Lower leg skin (tissue), 4 donors: ENCODE measurements at regions not wholly inside any gene's neighbourhood (a gene's known extent, or its start where the extent isn't known, plus 50 kb on each side); places are given as distances from the start of the nearest gene placed in this dataset.

Experiments used
- DNase-seq, 2 donors: peaks; one replicate each; pipeline ENCODE4 v3.0.0-alpha.2; 2019; ENCODE audit warnings: low spot score in 2 of 2
- H3K4me3 ChIP-seq: fragments of 200-600 bp; sonication (generic); 2 replicates; pipeline ENCODE4 v1.5.1; 2017; ENCODE audit warnings: mild to moderate bottlenecking, low read depth; ENCODE audit not compliant: poor library complexity, severe bottlenecking
- CTCF ChIP-seq, 3 donors: fragments of 450-650 bp; IDR thresholded peaks; one replicate each; pipeline ENCODE4 v1.5.1; 2016; ENCODE audit warnings: antibody characterized with exemption in 3 of 3, mild to moderate bottlenecking in 3 of 3, moderate library complexity in 2 of 3
- POLR2A ChIP-seq, 2 donors: fragments of 450-650 bp; IDR thresholded peaks; one replicate each; pipeline ENCODE4 v1.6.1; 2016 to 2017; ENCODE audit warnings: antibody characterized with exemption in 2 of 2, mild to moderate bottlenecking in 1 of 2, moderate library complexity in 1 of 2
- WGBS, 2 donors: methylation state at CpG; one replicate each; pipeline ENCODE4 v1.1.5; 2018; 5-methylcytosine and 5-hydroxymethylcytosine counted together
- intact Hi-C: fragments of 100-400 bp; cut with DNase I; formaldehyde crosslinking; loops from one replicate; pipeline ENCODE4 v1.15.0; 2023; ENCODE audit warnings: low total_unique reads

DNA sequence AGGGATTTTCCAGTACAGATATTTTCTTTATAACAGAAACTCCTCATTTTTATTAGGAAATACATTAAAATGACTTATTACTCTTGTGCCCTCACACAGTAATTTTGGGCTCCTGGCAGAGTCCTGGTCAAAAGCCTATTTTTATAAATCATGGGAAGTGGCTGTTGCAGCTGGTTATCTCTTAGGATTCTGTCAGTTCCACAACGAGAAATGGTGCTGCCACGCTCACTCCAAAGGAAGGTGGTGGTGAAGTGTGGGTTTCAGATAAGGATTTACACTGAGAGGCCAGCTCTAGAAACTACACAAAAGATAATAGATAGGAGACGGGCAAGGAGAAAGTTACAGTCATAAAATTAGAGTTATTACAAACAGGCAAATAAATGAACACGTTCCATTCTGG, 159.2 kb upstream of the FAM241A start:
- 42 to 44% methylated on average over 4 of the region's 4 CpGs for WGBS, 2 donors
- no peak for TF ChIP-seq POLR2A (IDR thresholded peaks at IDR 0.05)
- TF ChIP-seq CTCF (IDR thresholded peaks at IDR 0.05) = no peak
- no peak overlapping the region for H3K4me3 ChIP-seq
- no peak for DNase-seq
- intact Hi-C loops = no loop called here

DNA sequence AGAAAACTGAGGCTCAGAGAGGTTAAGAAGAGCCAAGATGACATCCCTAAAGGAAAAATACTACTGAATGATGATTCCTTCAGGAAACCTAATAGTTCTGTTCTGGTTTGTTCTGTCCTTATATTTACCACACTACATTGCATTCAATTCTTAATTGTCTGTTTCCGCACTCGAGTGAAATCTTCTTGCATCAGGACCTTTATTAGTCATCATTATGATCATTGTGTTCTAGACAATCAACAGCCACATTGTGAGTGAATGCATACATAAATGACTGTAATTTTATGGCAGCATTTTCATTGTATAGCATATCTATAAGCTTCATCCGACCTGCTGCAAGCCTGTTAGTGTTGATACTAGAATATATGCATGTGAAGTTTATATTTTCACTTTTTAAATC, 156.7 kb upstream of the FAM241A start:
- WGBS, 2 donors = 81 to 84% methylated on average over 3 of the region's 3 CpGs
- no peak for DNase-seq
- no peak for TF ChIP-seq CTCF (IDR thresholded peaks at IDR 0.05)
- TF ChIP-seq POLR2A (IDR thresholded peaks at IDR 0.05) = no peak
- intact Hi-C loops = no loop called here
- no peak overlapping the region for H3K4me3 ChIP-seq

DNA sequence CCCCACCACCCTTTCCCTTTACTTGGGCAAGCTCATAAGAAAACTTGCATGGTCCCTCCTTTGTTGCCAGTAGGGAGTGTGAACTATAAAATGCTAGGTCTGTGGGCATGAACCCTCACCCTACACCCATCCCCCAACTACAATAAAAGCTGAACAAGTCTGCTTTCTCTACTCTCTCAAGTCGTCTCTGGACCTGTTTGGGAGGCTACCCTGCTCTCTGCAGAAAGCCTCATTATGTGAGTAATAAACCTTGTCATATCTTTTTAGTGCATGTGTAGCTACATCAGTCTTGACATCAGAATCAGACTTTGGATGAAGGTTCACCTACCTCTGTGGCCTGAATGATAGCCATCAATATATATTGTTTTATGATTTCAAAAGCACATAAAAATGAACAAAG, 155.4 kb upstream of the FAM241A start:
- H3K4me3 ChIP-seq = no peak overlapping the region
- intact Hi-C loops = no loop called here
- TF ChIP-seq POLR2A (IDR thresholded peaks at IDR 0.05) (no peak), CTCF (IDR thresholded peaks at IDR 0.05) (no peak)
- no peak for DNase-seq
- WGBS, 2 donors = 31 to 39% methylated on average over 1 of the region's 1 CpG

DNA sequence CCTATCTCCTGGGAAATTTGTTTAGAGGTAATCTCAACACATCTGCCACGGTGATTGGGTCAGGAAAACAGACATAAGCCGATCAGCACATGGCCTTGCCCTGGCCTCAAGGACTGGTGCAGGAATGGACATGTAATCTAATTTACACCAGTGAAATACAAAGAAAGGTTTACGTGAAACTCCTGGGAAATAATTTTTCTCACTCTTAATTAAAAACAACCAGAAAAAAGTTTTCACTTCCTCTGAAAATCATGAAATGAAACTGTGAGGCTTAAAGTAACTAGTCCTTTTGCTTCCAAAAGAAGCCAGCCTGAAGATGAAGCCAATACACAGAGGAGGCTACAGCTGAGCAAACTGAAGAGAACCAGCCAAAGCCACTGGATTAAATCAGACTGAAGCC, 154.1 kb upstream of the FAM241A start:
- WGBS, 2 donors = 27 to 43% methylated on average over 3 of the region's 3 CpGs
- intact Hi-C loops = no loop called here
- no peak overlapping the region for H3K4me3 ChIP-seq
- TF ChIP-seq CTCF (IDR thresholded peaks at IDR 0.05) (no peak), POLR2A (IDR thresholded peaks at IDR 0.05) (no peak)
- no peak for DNase-seq

GRCh38 chr4:111991797-111992196, 153.5 kb upstream of the FAM241A start:
- WGBS, 2 donors = 43 to 53% methylated on average over 3 of the region's 3 CpGs
- no peak overlapping the region for H3K4me3 ChIP-seq
- intact Hi-C loops = no loop called here
- peak in 1 of 2 donors; percentile 21 for DNase-seq
- TF ChIP-seq CTCF (IDR thresholded peaks at IDR 0.05) = no peak
- no peak for TF ChIP-seq POLR2A (IDR thresholded peaks at IDR 0.05)

GRCh38 chr4:111992351-111993168, 152.7 kb upstream of the FAM241A start:
- no peak for DNase-seq
- no peak overlapping the region for H3K4me3 ChIP-seq
- 52 to 62% methylated on average over 7 of the region's 7 CpGs for WGBS, 2 donors
- intact Hi-C loops = no loop called here
- TF ChIP-seq CTCF (IDR thresholded peaks at IDR 0.05) = no peak
- TF ChIP-seq POLR2A (IDR thresholded peaks at IDR 0.05) = no peak
